ENCODE measurements at regions not wholly inside any gene's neighbourhood (a gene's known extent, or its start where the extent isn't known, plus 50 kb on each side); places are given as distances from the start of the nearest gene placed in this dataset.

DNA sequence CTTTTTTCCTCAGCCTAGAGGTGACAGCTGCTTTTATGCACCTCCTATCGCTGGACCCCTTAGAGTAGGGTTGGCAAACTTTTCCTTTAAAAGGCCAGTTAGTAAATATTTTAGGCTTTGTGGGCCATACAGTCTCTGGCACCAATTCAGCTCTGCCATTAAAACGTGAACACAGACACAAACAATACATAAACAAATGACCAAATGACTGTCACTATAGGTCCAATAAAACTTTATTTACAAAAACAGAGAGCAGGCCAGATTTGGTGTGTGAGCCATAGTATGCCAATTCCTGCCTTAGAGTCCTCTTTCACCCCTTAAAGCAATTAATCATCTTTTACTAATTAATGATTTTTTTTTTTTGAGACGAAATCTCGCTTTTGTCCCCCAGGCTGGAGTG, 61.1 kb upstream of the RPS13 start:
- TF ChIP-seq CTCF (IDR thresholded peaks at IDR 0.05) (no peak), POLR2AphosphoS5 (IDR thresholded peaks at IDR 0.05) (no peak), EP300 (IDR thresholded peaks at IDR 0.05) (no peak)
